GM12873 (cell line): ENCODE measurements at regions not wholly inside any gene's neighbourhood (a gene's known extent, or its start where the extent isn't known, plus 50 kb on each side); places are given as distances from the start of the nearest gene placed in this dataset.

ENCODE experiments used
- TF ChIP-seq, protein P1 (sequence below): IDR thresholded peaks from 2 replicates; pipeline ENCODE4 v1.5.1; 2012; ENCODE audit warnings: low read depth, mild to moderate bottlenecking, moderate library complexity, low read length, control low read depth; ENCODE audit not compliant: insufficient read depth; ENCODE audit errors: missing control alignments

- TF ChIP-seq, protein P1, sequence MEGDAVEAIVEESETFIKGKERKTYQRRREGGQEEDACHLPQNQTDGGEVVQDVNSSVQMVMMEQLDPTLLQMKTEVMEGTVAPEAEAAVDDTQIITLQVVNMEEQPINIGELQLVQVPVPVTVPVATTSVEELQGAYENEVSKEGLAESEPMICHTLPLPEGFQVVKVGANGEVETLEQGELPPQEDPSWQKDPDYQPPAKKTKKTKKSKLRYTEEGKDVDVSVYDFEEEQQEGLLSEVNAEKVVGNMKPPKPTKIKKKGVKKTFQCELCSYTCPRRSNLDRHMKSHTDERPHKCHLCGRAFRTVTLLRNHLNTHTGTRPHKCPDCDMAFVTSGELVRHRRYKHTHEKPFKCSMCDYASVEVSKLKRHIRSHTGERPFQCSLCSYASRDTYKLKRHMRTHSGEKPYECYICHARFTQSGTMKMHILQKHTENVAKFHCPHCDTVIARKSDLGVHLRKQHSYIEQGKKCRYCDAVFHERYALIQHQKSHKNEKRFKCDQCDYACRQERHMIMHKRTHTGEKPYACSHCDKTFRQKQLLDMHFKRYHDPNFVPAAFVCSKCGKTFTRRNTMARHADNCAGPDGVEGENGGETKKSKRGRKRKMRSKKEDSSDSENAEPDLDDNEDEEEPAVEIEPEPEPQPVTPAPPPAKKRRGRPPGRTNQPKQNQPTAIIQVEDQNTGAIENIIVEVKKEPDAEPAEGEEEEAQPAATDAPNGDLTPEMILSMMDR: no peak
Measured at GRCh38 chr13:82036602-82037001, 1695.7 kb upstream of the SPRY2 start.

DNA sequence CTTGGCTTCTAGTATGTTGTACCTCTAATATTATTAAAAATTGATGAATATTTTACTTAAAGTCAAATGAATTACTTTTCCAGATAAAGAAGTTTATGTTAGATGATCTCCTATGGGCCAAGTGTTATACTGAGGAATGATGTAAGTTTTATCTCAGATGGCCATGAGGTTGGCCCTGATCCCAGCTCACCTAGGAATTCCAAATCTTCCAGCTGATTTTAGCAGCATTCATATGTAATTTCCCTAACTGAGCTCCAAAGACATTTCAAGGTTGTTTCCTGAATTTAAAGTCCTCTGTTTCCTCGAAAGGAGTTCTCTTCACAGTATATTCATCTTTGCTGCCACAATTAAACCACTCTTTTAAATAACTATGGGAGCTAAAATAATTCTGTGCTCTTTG lies 1670.4 kb upstream of the SPRY2 start:
- TF ChIP-seq, protein P1: no peak

DNA sequence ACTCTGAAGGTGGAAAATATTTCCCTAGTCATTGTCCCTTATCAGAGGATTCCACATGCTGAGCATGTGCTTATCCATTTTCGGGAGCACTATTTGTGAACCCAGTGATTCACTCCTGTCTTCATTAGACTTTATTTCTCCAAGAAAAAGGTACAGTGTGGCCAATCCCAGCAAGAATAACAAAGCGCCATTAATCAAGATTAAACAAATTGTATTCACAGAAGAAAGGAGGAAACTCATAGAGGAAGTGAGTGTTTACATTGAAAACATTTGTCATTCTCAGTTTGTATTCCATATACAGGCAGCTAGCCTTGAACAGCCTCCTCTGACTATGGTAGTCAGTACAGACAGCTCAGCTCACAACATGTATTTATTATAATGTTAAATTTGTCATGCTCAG lies 1669.9 kb upstream of the SPRY2 start:
- TF ChIP-seq, protein P1: no peak

GRCh38 chr13:82002710-82003109 lies 1661.8 kb upstream of the SPRY2 start:
- TF ChIP-seq, protein P1: no peak

DNA sequence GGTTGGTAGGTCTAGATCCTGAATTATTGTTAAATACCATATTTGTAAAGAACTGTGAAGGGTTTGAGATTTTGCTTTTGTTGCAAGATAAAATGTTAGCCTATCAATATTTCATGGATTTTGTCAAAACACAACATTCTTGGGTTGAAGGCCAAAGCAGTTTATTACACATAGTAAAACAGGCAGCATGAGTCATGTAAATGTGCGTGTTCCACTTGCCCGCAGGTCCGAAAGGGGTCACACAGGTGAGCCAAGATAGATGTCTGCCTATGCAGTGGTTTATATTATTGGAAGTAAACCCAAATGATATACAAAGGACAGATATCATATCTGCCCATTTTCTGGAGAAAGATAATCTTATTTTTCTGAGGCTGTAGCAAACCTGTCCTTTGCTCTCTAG lies 1654.4 kb upstream of the SPRY2 start:
- TF ChIP-seq, protein P1: no peak

DNA sequence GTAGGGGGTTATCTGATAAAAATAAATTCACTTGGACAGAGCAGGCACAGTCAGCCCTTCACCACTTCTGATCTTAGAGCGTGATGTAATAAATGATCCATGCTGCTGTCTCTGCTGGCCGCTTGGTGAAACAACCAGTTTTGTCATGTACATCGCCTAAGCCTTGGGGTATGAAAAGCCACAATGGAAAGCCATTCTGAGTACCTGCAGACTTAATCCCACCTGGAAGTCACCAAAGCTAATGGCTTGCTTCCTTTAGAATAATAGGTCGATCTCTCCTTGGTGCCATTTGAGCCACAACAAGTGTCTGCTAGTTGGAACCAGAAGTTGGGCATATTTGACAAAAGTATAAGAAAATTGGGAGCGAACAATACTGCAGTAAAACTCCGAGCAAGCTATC lies 1649.7 kb upstream of the SPRY2 start:
- TF ChIP-seq, protein P1: no peak

- TF ChIP-seq, protein P1: no peak
Measured at GRCh38 chr13:81988567-81988966, 1647.6 kb upstream of the SPRY2 start.
